Vagina (tissue), 2 donors: ENCODE measurements at regions not wholly inside any gene's neighbourhood (a gene's known extent, or its start where the extent isn't known, plus 50 kb on each side); places are given as distances from the start of the nearest gene placed in this dataset.

Source experiments
- POLR2A ChIP-seq, 2 donors: fragments of 450-650 bp; IDR thresholded peaks; one replicate each; pipeline ENCODE4 v1.6.1; 2017; ENCODE audit warnings: antibody characterized with exemption in 2 of 2, mild to moderate bottlenecking in 2 of 2, moderate library complexity in 2 of 2
- POLR2AphosphoS5 ChIP-seq, 2 donors: sonication (generic); formaldehyde crosslinking; IDR thresholded peaks; one replicate each; pipeline ENCODE4 v1.9.0; 2017; ENCODE audit warnings: antibody characterized with exemption in 2 of 2, mild to moderate bottlenecking in 2 of 2, low read depth in 1 of 2; ENCODE audit not compliant: insufficient read depth in 1 of 2

- TF ChIP-seq POLR2AphosphoS5 (IDR thresholded peaks at IDR 0.05; ENCODE audit: insufficient read depth in 1 of 2, low read depth in 1 of 2) (no peak), POLR2A (IDR thresholded peaks at IDR 0.05) (no peak)
Measured at GRCh38 chr5:21058289-21058688, 1070.3 kb upstream of the CDH18 start.
